PFSK-1 (cell line): ENCODE measurements at regions not wholly inside any gene's neighbourhood (a gene's known extent, or its start where the extent isn't known, plus 50 kb on each side); places are given as distances from the start of the nearest gene placed in this dataset.

Experiments
- FOXP2 ChIP-seq: optimal IDR thresholded peaks from 2 replicates; pipeline ENCODE3; 2011; ENCODE audit warnings: borderline replicate concordance, control low read depth, inconsistent platforms; ENCODE audit not compliant: insufficient read depth; ENCODE audit errors: extremely low read length, extremely low read depth
- POLR2AphosphoS5 ChIP-seq: IDR thresholded peaks from 2 replicates; pipeline ENCODE4 v1.6.1; 2012; ENCODE audit warnings: low read depth, mild to moderate bottlenecking, control low read depth, low read length, moderate library complexity
- SIN3A ChIP-seq: IDR thresholded peaks from 2 replicates; pipeline ENCODE4 v1.6.1; 2012; ENCODE audit warnings: mild to moderate bottlenecking, low read length, moderate library complexity, borderline replicate concordance; ENCODE audit not compliant: insufficient read depth
- TAF1 ChIP-seq: IDR thresholded peaks from 2 replicates; pipeline ENCODE4 v1.6.1; 2012; ENCODE audit warnings: low read length, control low read depth, borderline replicate concordance; ENCODE audit not compliant: insufficient read depth
- TF ChIP-seq, protein P1 (sequence below), 2 experiments: IDR thresholded peaks; 2 replicates each; pipeline versions ENCODE4 v1.6.1 to v1.8.0; 2011 to 2012; ENCODE audit warnings: low read depth in 2 of 2, low read length in 2 of 2, control low read depth in 1 of 2, inconsistent platforms in 1 of 2, mild to moderate bottlenecking in 1 of 2, moderate library complexity in 1 of 2; ENCODE audit not compliant: insufficient read depth in 1 of 2

DNA sequence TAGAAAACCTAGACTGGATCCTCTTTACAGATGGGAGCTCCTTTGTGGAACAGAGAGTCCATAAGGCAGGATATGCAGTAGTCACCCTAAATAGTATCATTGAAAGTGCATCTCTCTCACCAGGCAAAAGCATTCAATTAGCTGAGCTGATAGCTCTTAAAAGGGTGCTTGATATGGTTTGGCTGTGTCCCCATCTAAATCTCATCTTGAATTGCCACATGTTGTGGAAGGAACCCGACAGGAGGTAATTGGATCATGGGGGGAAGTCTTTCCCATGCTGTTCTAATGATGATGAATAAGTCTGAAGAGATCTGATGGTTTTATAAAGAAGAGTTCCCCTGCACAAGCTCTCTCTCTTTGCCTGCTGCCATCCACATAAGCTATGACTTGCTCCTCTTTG is 96.2 kb upstream of the RMP24 start:
- TF ChIP-seq, protein P1, sequence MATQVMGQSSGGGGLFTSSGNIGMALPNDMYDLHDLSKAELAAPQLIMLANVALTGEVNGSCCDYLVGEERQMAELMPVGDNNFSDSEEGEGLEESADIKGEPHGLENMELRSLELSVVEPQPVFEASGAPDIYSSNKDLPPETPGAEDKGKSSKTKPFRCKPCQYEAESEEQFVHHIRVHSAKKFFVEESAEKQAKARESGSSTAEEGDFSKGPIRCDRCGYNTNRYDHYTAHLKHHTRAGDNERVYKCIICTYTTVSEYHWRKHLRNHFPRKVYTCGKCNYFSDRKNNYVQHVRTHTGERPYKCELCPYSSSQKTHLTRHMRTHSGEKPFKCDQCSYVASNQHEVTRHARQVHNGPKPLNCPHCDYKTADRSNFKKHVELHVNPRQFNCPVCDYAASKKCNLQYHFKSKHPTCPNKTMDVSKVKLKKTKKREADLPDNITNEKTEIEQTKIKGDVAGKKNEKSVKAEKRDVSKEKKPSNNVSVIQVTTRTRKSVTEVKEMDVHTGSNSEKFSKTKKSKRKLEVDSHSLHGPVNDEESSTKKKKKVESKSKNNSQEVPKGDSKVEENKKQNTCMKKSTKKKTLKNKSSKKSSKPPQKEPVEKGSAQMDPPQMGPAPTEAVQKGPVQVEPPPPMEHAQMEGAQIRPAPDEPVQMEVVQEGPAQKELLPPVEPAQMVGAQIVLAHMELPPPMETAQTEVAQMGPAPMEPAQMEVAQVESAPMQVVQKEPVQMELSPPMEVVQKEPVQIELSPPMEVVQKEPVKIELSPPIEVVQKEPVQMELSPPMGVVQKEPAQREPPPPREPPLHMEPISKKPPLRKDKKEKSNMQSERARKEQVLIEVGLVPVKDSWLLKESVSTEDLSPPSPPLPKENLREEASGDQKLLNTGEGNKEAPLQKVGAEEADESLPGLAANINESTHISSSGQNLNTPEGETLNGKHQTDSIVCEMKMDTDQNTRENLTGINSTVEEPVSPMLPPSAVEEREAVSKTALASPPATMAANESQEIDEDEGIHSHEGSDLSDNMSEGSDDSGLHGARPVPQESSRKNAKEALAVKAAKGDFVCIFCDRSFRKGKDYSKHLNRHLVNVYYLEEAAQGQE (IDR thresholded peaks at IDR 0.05; ENCODE audit: insufficient read depth in 1 of 2, low read depth in 2 of 2, low read length in 2 of 2), result no peak
- TF ChIP-seq POLR2AphosphoS5, result no peak
- TF ChIP-seq SIN3A, result no peak
- no peak for TF ChIP-seq TAF1
- no peak for TF ChIP-seq FOXP2
